GM12864 (cell line): ENCODE measurements at regions not wholly inside any gene's neighbourhood (a gene's known extent, or its start where the extent isn't known, plus 50 kb on each side); places are given as distances from the start of the nearest gene placed in this dataset.

Source experiments
- DNase-seq: peaks from one replicate; pipeline ENCODE4 v3.0.0-alpha.2; 2011; ENCODE audit warnings: low read depth
- H3K4me3 ChIP-seq: 2 replicates; pipeline ENCODE4 v1.5.1; 2011; ENCODE audit warnings: mild to moderate bottlenecking, low read depth, low read length, control low read depth
- CTCF ChIP-seq: IDR thresholded peaks from 2 replicates; pipeline ENCODE4 v1.5.1; 2011; ENCODE audit warnings: low read depth, mild to moderate bottlenecking, moderate library complexity, low read length, control low read depth, inconsistent platforms; ENCODE audit errors: missing control alignments

GRCh38 chr6:156525541-156525940 lies 251.6 kb upstream of the ARID1B start:
- H3K4me3 ChIP-seq, result no peak overlapping the region
- no peak for DNase-seq
- no peak for TF ChIP-seq CTCF

DNA sequence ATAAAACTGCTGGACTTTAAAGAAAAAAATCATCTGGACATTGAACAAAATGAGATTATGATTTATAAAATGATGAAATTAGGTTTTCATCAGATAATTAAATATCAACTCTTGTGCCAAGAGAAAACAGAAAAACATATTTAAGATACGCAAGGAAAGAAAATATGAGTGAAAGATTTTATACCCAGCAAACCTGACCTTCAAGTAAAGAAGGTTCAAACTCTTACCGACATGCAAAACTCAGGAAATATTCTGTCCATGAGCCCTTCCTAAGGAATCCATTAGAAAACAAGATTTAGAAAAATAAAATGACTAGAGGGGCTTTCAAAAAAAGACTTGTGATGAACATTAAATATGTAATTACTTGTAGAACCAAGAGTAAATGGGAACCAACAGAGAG lies 257.2 kb upstream of the ARID1B start:
- no peak for DNase-seq
- no peak for TF ChIP-seq CTCF
- no peak overlapping the region for H3K4me3 ChIP-seq

GRCh38 chr6:156517088-156517487 lies 260.1 kb upstream of the ARID1B start:
- no peak overlapping the region for H3K4me3 ChIP-seq
- TF ChIP-seq CTCF, result no peak
- no peak for DNase-seq

- no peak for TF ChIP-seq CTCF
- H3K4me3 ChIP-seq, result no peak overlapping the region
- no peak for DNase-seq
These were observed 261.9 kb upstream of the ARID1B start for GRCh38 chr6:156515242-156515641.

GRCh38 chr6:156513504-156513903 lies 263.7 kb upstream of the ARID1B start:
- DNase-seq, result no peak
- TF ChIP-seq CTCF, result no peak

GRCh38 chr6:156511570-156511969 lies 265.6 kb upstream of the ARID1B start:
- no peak for TF ChIP-seq CTCF
- no peak for DNase-seq
- H3K4me3 ChIP-seq, result no peak overlapping the region

More at GRCh38 chr6:156513504-156513903, 263.7 kb upstream of the ARID1B start:
- H3K4me3 ChIP-seq, result no peak overlapping the region

- no peak for TF ChIP-seq CTCF
These were observed 266.1 kb upstream of the ARID1B start for GRCh38 chr6:156511051-156511450.

More at GRCh38 chr6:156511051-156511450, 266.1 kb upstream of the ARID1B start:
- no peak overlapping the region for H3K4me3 ChIP-seq
- no peak for DNase-seq
